ENCODE measurements at regions not wholly inside any gene's neighbourhood (a gene's known extent, or its start where the extent isn't known, plus 50 kb on each side); places are given as distances from the start of the nearest gene placed in this dataset.

DNA sequence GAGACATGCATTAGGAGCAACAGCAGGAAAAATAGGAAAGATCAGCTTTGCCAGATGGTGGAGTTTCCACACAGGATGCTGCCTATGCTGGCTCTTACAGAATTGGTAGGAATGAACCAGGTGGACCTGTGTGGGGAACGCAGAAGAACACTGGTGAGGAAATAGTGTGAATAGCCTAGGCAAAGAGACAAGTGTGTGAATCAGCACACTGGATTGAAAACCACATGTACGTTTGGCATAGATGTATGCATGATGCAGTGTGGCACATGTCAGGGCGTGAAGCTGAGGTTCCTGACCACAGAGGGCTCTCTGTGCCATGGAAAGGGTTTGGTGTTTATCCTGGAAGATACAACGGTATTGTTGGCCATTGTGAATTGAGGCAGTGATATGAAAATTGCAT is 156.5 kb upstream of the SLC10A2 start:
- DNase-seq (ENCODE audit: low read depth) (peak; percentile 97), FAIRE-seq (peak; percentile 96)
- TF ChIP-seq, protein P1, sequence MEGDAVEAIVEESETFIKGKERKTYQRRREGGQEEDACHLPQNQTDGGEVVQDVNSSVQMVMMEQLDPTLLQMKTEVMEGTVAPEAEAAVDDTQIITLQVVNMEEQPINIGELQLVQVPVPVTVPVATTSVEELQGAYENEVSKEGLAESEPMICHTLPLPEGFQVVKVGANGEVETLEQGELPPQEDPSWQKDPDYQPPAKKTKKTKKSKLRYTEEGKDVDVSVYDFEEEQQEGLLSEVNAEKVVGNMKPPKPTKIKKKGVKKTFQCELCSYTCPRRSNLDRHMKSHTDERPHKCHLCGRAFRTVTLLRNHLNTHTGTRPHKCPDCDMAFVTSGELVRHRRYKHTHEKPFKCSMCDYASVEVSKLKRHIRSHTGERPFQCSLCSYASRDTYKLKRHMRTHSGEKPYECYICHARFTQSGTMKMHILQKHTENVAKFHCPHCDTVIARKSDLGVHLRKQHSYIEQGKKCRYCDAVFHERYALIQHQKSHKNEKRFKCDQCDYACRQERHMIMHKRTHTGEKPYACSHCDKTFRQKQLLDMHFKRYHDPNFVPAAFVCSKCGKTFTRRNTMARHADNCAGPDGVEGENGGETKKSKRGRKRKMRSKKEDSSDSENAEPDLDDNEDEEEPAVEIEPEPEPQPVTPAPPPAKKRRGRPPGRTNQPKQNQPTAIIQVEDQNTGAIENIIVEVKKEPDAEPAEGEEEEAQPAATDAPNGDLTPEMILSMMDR (IDR thresholded peaks at IDR 0.05; ENCODE audit: insufficient read depth, low read length, severe bottlenecking): no peak
- H3K36me3 ChIP-seq (ENCODE audit: control insufficient read depth, insufficient read depth, low read length): no peaks in the 10 kb centered on the region
- H3K4me3 ChIP-seq (ENCODE audit: low read depth, low read length): no peak overlapping the region
- H3K27me3 ChIP-seq (ENCODE audit: control insufficient read depth, insufficient read depth, low read length): no peaks in the 10 kb centered on the region

DNA sequence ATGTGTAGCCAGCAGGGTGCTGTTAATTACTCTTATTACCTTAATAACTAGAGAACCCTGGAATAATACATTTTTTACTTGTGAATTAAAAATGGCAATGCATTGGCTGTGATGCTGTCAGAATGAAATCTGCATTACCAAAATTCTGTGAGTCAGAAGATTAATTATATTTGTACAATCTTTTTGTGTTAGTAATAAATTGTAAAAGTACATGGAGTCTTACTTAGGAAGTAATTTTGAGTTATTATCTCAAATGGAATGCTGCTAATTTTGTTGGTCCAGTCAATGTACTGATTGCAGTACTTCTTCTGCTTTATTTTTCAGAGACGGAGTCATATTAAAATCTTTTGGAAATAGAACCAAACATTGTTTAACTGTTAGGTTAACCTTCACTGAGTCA is 152.0 kb upstream of the SLC10A2 start:
- peak; percentile 32 for DNase-seq (ENCODE audit: low read depth)
- TF ChIP-seq, protein P1 (IDR thresholded peaks at IDR 0.05; ENCODE audit: insufficient read depth, low read length, severe bottlenecking): no peak
- Histone ChIP-seq H3K4me3 (ENCODE audit: low read depth, low read length) (no peak overlapping the region), H3K27me3 (ENCODE audit: control insufficient read depth, insufficient read depth, low read length) (no peaks in the 10 kb centered on the region), H3K36me3 (ENCODE audit: control insufficient read depth, insufficient read depth, low read length) (no peaks in the 10 kb centered on the region)
- no peak for FAIRE-seq

DNA sequence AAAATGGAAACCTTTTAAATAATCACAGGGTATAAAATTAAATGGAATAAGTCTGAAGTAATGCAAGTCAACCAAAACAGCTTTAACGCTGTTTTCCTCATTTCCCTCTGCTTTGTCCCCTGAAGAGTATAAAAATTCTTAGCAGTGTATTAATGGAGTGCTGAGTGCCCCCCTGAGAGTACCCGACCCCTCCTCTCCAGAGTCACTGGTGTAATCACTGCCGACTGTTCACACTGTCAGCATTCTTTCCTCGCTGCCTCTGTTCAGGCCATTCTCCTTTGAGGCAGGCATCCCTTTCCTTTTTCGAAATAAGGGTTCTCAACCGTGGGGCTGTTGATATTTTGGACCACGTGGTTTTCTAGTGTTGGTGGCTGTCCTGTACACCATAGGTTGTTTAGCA is 146.9 kb upstream of the SLC10A2 start:
- TF ChIP-seq, protein P1 (IDR thresholded peaks at IDR 0.05; ENCODE audit: insufficient read depth, low read length, severe bottlenecking): no peak
- FAIRE-seq (no peak), DNase-seq (ENCODE audit: low read depth) (no peak)
- no peaks in the 10 kb centered on the region for H3K36me3 ChIP-seq (ENCODE audit: control insufficient read depth, insufficient read depth, low read length)
- H3K4me3 ChIP-seq (ENCODE audit: low read depth, low read length): no peak overlapping the region
- no peaks in the 10 kb centered on the region for H3K27me3 ChIP-seq (ENCODE audit: control insufficient read depth, insufficient read depth, low read length)

DNA sequence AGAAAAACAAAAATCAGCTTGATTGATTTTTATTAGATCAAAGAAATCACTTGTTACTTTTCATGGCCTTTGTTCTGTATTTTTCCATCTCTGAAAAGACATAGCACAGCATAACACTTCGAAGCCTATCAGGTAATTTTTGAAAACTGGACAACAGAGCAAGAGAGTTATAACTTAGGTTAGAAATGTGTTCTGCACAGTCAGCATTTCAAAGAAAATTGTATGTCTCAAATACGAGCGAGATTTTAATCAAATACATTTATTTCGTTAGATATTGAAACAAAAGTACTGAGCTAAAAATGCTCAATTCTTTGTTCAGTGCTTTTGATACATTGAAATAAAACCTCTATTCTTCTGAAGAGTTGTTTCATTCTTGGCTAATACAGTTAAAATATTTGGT is 144.1 kb upstream of the SLC10A2 start:
- Histone ChIP-seq H3K36me3 (ENCODE audit: control insufficient read depth, insufficient read depth, low read length) (no peaks in the 10 kb centered on the region), H3K4me3 (ENCODE audit: low read depth, low read length) (no peak overlapping the region), H3K27me3 (ENCODE audit: control insufficient read depth, insufficient read depth, low read length) (no peaks in the 10 kb centered on the region)
- no peak for FAIRE-seq
- no peak for DNase-seq (ENCODE audit: low read depth)
- TF ChIP-seq, protein P1 (IDR thresholded peaks at IDR 0.05; ENCODE audit: insufficient read depth, low read length, severe bottlenecking): no peak

DNA sequence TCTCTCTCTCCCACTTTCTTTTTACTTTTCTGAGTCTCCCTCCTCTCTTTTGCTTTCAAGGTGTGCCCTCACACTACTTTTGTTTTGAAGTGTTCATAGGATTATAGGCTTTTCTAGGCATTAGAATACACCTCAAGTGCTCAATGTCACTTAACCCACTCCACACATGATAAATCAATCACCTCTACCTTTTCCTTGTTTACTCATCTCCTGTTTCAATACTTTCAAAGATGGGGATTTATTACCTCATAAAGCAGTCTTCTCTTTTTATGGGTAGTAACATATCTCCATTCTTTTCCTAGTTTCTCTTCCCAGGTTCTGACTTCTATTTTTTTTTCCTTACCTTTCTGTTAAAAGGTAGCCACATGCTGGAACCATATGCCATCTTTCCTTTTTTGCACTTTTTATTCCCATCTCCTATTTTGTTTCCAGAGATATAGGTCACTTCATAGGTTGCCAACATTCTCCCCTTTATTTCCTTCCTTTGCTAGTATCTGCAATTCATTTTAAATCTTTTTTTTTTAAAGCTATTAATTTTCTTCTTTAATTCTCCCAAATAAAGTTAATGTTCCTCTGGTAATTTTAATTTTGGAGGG is 137.6 kb upstream of the SLC10A2 start:
- DNase-seq (ENCODE audit: low read depth) (no peak), FAIRE-seq (no peak)
- no peak overlapping the region for H3K4me3 ChIP-seq (ENCODE audit: low read depth, low read length)
- H3K27me3 ChIP-seq (ENCODE audit: control insufficient read depth, insufficient read depth, low read length): no peaks in the 10 kb centered on the region
- TF ChIP-seq, protein P1 (IDR thresholded peaks at IDR 0.05; ENCODE audit: insufficient read depth, low read length, severe bottlenecking): no peak
- H3K36me3 ChIP-seq (ENCODE audit: control insufficient read depth, insufficient read depth, low read length): no peaks in the 10 kb centered on the region
